PC-9 (cell line): ENCODE measurements at regions not wholly inside any gene's neighbourhood (a gene's known extent, or its start where the extent isn't known, plus 50 kb on each side); places are given as distances from the start of the nearest gene placed in this dataset.

ENCODE experiments used
- CTCF ChIP-seq: fragments of 200-600 bp; sonication (generic); conservative IDR thresholded peaks from 2 replicates; pipeline ENCODE4 v1.6.1; 2017; ENCODE audit warnings: mixed run types, antibody characterized with exemption, mild to moderate bottlenecking, moderate library complexity
- EZH2 ChIP-seq: fragments of 200-600 bp; sonication (generic); IDR thresholded peaks from 2 replicates; pipeline ENCODE4 v1.8.0; 2017; ENCODE audit warnings: antibody characterized with exemption, low read depth

- TF ChIP-seq CTCF (no peak), EZH2 (no peak)
Measured at GRCh38 chr5:82426464-82427154, 148.5 kb upstream of the RPS23 start.
